ENCODE measurements at regions not wholly inside any gene's neighbourhood (a gene's known extent, or its start where the extent isn't known, plus 50 kb on each side); places are given as distances from the start of the nearest gene placed in this dataset.
A peak's percentile ranks its signal among the peaks of the same experiment; 100 is the strongest.

GRCh38 chr20:22691369-22692118 is 107.2 kb upstream of the FOXA2 start (continued):
- TF ChIP-seq THAP9 (CRISPR knock-in tag; IDR thresholded peaks at IDR 0.05; ENCODE audit: borderline replicate concordance) (0 out of 2 replicates have a peak, but pooled peaks have one; percentile 45), PCBP1 (IDR thresholded peaks at IDR 0.05; ENCODE audit: borderline replicate concordance, low read depth, low read length) (no peak), HNRNPUL1 (IDR thresholded peaks at IDR 0.05; ENCODE audit: low read depth, low read length) (no peak), ZFP36L1 (CRISPR knock-in tag; IDR thresholded peaks at IDR 0.05) (0 out of 2 replicates have a peak, but pooled peaks have one; percentile 41), ZNF687 (CRISPR knock-in tag; IDR thresholded peaks at IDR 0.05) (peak; percentile 60), KDM3A (CRISPR knock-in tag; IDR thresholded peaks at IDR 0.05; ENCODE audit: low read depth) (peak; percentile 88), UBTF (CRISPR knock-in tag; IDR thresholded peaks at IDR 0.05) (peak; percentile 63), ZBTB38 (CRISPR knock-in tag; IDR thresholded peaks at IDR 0.05) (peak; percentile 39; the same call in 1 of the 2 replicates), ZNF746 (CRISPR knock-in tag; IDR thresholded peaks at IDR 0.05) (no peak), ZNF619 (CRISPR knock-in tag; IDR thresholded peaks at IDR 0.05) (peak; percentile 75; the same call in 1 of the 2 replicates), TSC22D2 (CRISPR knock-in tag; IDR thresholded peaks at IDR 0.05; ENCODE audit: borderline replicate concordance) (peak; percentile 58; the same call in 1 of the 2 replicates), RARA (CRISPR knock-in tag; IDR thresholded peaks at IDR 0.05) (peak; percentile 34; the same call in 1 of the 2 replicates), NCOA1 (CRISPR knock-in tag; IDR thresholded peaks at IDR 0.05) (no peak), ZNF331 (CRISPR knock-in tag; IDR thresholded peaks at IDR 0.05) (peak; percentile 61; the same call in 1 of the 2 replicates), EZH2 (conservative IDR thresholded peaks at IDR 0.05; ENCODE audit: low read depth, low read length) (0 out of 2 replicates have a peak, but pooled peaks have one; percentile 59), RFXAP (CRISPR knock-in tag; IDR thresholded peaks at IDR 0.05; ENCODE audit: borderline replicate concordance) (peak; percentile 41; the same call in 1 of the 2 replicates), SMAD3 (CRISPR knock-in tag; IDR thresholded peaks at IDR 0.05) (peak; percentile 77; the same call in 1 of the 2 replicates), AHR (CRISPR knock-in tag; IDR thresholded peaks at IDR 0.05) (no peak), ZNF543 (CRISPR knock-in tag; IDR thresholded peaks at IDR 0.05) (no peak)

Measured in HepG2 (cell line).